HEK293 (cell line): ENCODE measurements at regions not wholly inside any gene's neighbourhood (a gene's known extent, or its start where the extent isn't known, plus 50 kb on each side); places are given as distances from the start of the nearest gene placed in this dataset.

Source experiments
- CTCF ChIP-seq: fragments of 450-650 bp; formaldehyde crosslinking; IDR thresholded peaks from 2 replicates; pipeline ENCODE4 v1.5.1; 2016; ENCODE audit warnings: missing biosample characterization, missing genetic modification characterization
- KLF10 ChIP-seq: fragments of 450-650 bp; IDR thresholded peaks from 2 replicates; pipeline ENCODE4 v1.5.1; 2018; ENCODE audit warnings: missing biosample characterization, mild to moderate bottlenecking, missing genetic modification characterization
- MEIS1 ChIP-seq: sonication (generic); formaldehyde crosslinking; IDR thresholded peaks from 2 replicates; pipeline ENCODE4 v1.8.1; 2022; ENCODE audit warnings: missing genetic modification reagents, mild to moderate bottlenecking, borderline replicate concordance
- ZNF138 ChIP-seq: fragments of 450-650 bp; formaldehyde crosslinking; IDR thresholded peaks from 2 replicates; pipeline ENCODE4 v1.5.1; 2016; ENCODE audit warnings: missing biosample characterization, missing genetic modification characterization, borderline replicate concordance
- ZNF155 ChIP-seq: fragments of 450-650 bp; formaldehyde crosslinking; IDR thresholded peaks from 2 replicates; pipeline ENCODE4 v1.5.1; 2016; ENCODE audit warnings: missing biosample characterization, missing genetic modification characterization
- ZNF274 ChIP-seq, 2 experiments: fragments of 200-500 bp in 1 of 2; fragments of 450-650 bp in 1 of 2; sonication (Bioruptor generic) in 1 of 2; formaldehyde crosslinking in 1 of 2; IDR thresholded peaks; 2 replicates each; pipeline versions ENCODE4 v1.5.1 to v1.6.1; 2014 to 2016; ENCODE audit warnings: borderline replicate concordance in 1 of 2, inconsistent platforms in 1 of 2, low read length in 1 of 2, missing biosample characterization in 1 of 2, missing genetic modification characterization in 1 of 2
- ZNF362 ChIP-seq: fragments of 450-650 bp; formaldehyde crosslinking; IDR thresholded peaks from 2 replicates; pipeline ENCODE4 v1.5.1; 2016; ENCODE audit warnings: missing biosample characterization, missing genetic modification characterization
- ZNF521 ChIP-seq: fragments of 450-650 bp; formaldehyde crosslinking; IDR thresholded peaks from 2 replicates; pipeline ENCODE4 v1.5.1; 2017; ENCODE audit warnings: missing biosample characterization, mild to moderate bottlenecking, missing genetic modification characterization
- ZSCAN4 ChIP-seq: fragments of 450-650 bp; formaldehyde crosslinking; IDR thresholded peaks from 2 replicates; pipeline ENCODE4 v1.5.1; 2017; ENCODE audit warnings: missing biosample characterization, missing genetic modification characterization
- TF ChIP-seq, protein P1 (sequence below): fragments of 450-650 bp; IDR thresholded peaks from 2 replicates; pipeline ENCODE4 v1.5.1; 2018; ENCODE audit warnings: missing biosample characterization, mild to moderate bottlenecking, missing genetic modification characterization
- TF ChIP-seq, protein P2 (sequence below): fragments of 450-650 bp; formaldehyde crosslinking; IDR thresholded peaks from 2 replicates; pipeline ENCODE4 v1.5.1; 2016; ENCODE audit warnings: missing biosample characterization, missing genetic modification characterization
- TF ChIP-seq, protein P3 (sequence below): sonication (generic); formaldehyde crosslinking; IDR thresholded peaks from 2 replicates; pipeline ENCODE4 v1.8.1; 2022; ENCODE audit warnings: mild to moderate bottlenecking, moderate library complexity, missing genetic modification reagents
- TF ChIP-seq, protein P4 (sequence below): fragments of 450-650 bp; formaldehyde crosslinking; IDR thresholded peaks from 2 replicates; pipeline ENCODE4 v1.5.1; 2016; ENCODE audit warnings: missing biosample characterization, missing genetic modification characterization

GRCh38 chr17:13671341-13671740 is 69.6 kb upstream of the HS3ST3A1 start:
- TF ChIP-seq, protein P1, sequence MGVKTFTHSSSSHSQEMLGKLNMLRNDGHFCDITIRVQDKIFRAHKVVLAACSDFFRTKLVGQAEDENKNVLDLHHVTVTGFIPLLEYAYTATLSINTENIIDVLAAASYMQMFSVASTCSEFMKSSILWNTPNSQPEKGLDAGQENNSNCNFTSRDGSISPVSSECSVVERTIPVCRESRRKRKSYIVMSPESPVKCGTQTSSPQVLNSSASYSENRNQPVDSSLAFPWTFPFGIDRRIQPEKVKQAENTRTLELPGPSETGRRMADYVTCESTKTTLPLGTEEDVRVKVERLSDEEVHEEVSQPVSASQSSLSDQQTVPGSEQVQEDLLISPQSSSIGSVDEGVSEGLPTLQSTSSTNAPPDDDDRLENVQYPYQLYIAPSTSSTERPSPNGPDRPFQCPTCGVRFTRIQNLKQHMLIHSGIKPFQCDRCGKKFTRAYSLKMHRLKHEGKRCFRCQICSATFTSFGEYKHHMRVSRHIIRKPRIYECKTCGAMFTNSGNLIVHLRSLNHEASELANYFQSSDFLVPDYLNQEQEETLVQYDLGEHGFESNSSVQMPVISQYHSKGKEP (tag by site-specific recombination): no peak
- TF ChIP-seq ZSCAN4 (tag by site-specific recombination) (no peak), CTCF (tag by site-specific recombination) (no peak), ZNF521 (tag by site-specific recombination) (no peak), ZNF155 (no peak), ZNF138 (tag by site-specific recombination) (no peak), KLF10 (tag by site-specific recombination) (no peak), ZNF362 (no peak), ZNF274 (IDR thresholded peaks at IDR 0.05; ENCODE audit: low read length) (no peak), ZNF274 (tag by site-specific recombination; IDR thresholded peaks at IDR 0.05; ENCODE audit: borderline replicate concordance) (no peak), MEIS1 (no peak)
- TF ChIP-seq, protein P2, sequence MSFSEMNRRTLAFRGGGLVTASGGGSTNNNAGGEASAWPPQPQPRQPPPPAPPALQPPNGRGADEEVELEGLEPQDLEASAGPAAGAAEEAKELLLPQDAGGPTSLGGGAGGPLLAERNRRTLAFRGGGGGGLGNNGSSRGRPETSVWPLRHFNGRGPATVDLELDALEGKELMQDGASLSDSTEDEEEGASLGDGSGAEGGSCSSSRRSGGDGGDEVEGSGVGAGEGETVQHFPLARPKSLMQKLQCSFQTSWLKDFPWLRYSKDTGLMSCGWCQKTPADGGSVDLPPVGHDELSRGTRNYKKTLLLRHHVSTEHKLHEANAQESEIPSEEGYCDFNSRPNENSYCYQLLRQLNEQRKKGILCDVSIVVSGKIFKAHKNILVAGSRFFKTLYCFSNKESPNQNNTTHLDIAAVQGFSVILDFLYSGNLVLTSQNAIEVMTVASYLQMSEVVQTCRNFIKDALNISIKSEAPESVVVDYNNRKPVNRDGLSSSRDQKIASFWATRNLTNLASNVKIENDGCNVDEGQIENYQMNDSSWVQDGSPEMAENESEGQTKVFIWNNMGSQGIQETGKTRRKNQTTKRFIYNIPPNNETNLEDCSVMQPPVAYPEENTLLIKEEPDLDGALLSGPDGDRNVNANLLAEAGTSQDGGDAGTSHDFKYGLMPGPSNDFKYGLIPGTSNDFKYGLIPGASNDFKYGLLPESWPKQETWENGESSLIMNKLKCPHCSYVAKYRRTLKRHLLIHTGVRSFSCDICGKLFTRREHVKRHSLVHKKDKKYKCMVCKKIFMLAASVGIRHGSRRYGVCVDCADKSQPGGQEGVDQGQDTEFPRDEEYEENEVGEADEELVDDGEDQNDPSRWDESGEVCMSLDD (tag by site-specific recombination): no peak
- TF ChIP-seq, protein P3, sequence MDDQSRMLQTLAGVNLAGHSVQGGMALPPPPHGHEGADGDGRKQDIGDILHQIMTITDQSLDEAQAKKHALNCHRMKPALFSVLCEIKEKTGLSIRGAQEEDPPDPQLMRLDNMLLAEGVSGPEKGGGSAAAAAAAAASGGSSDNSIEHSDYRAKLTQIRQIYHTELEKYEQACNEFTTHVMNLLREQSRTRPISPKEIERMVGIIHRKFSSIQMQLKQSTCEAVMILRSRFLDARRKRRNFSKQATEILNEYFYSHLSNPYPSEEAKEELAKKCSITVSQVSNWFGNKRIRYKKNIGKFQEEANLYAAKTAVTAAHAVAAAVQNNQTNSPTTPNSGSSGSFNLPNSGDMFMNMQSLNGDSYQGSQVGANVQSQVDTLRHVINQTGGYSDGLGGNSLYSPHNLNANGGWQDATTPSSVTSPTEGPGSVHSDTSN (CRISPR knock-in tag): no peak
- TF ChIP-seq, protein P4, sequence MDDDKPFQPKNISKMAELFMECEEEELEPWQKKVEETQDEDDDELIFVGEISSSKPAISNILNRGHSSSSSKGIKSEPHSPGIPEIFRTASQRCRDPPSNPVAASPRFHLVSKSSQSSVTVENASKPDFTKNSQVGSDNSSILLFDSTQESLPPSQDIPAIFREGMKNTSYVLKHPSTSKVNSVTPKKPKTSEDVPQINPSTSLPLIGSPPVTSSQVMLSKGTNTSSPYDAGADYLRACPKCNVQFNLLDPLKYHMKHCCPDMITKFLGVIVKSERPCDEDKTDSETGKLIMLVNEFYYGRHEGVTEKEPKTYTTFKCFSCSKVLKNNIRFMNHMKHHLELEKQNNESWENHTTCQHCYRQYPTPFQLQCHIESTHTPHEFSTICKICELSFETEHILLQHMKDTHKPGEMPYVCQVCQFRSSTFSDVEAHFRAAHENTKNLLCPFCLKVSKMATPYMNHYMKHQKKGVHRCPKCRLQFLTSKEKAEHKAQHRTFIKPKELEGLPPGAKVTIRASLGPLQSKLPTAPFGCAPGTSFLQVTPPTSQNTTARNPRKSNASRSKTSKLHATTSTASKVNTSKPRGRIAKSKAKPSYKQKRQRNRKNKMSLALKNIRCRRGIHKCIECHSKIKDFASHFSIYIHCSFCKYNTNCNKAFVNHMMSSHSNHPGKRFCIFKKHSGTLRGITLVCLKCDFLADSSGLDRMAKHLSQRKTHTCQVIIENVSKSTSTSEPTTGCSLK (tag by site-specific recombination): no peak
